SK-N-SH (cell line): ENCODE measurements at regions not wholly inside any gene's neighbourhood (a gene's known extent, or its start where the extent isn't known, plus 50 kb on each side); places are given as distances from the start of the nearest gene placed in this dataset.

Experiments used
- small RNA-seq, 7 experiments: library from RNA; depleted of rRNA; stranded (forward); fragments of <200 nt; gene quantifications; one replicate each; pipeline ENCODE3, GENCODE V24; 2012

Small RNA genes in the stretch of these regions (small RNA-seq; reads per million reads assigned to genes)
- gene AL133393.1 (0 reads per million in 7 experiments), gene RNA5SP202 (0.40 to 3.3 (median 2.0) reads per million in 7 experiments)
